Smooth muscle cell (in vitro differentiated cells): ENCODE measurements at regions not wholly inside any gene's neighbourhood (a gene's known extent, or its start where the extent isn't known, plus 50 kb on each side); places are given as distances from the start of the nearest gene placed in this dataset.

Experiments used
- DNase-seq: peaks from one replicate; lab custom pipeline; 2025; ENCODE audit not compliant: unreplicated experiment; lab: John Stamatoyannopoulos, UW
- H2AFZ ChIP-seq: fragments of 200-600 bp; sonication (generic); 2 replicates; pipeline ENCODE4 v1.6.0; 2016; ENCODE audit warnings: antibody characterized with exemption, low read depth, mild to moderate bottlenecking
- H3F3A ChIP-seq: fragments of 200-600 bp; sonication (generic); 2 replicates; pipeline ENCODE4 v1.6.0; 2017; ENCODE audit warnings: antibody characterized with exemption, low read depth
- H3K27ac ChIP-seq: fragments of 200-600 bp; sonication (generic); 2 replicates; pipeline ENCODE4 v1.5.1; 2016; ENCODE audit warnings: low read depth, mild to moderate bottlenecking
- H3K27me3 ChIP-seq: fragments of 200-600 bp; sonication (generic); 2 replicates; pipeline ENCODE4 v1.6.1; 2016; ENCODE audit warnings: low read depth, mild to moderate bottlenecking
- H3K36me3 ChIP-seq: fragments of 200-600 bp; sonication (generic); 2 replicates; pipeline ENCODE4 v1.5.1; 2016; ENCODE audit warnings: low read depth
- H3K4me1 ChIP-seq: fragments of 200-600 bp; sonication (generic); 2 replicates; pipeline ENCODE4 v1.5.1; 2016; ENCODE audit warnings: low read depth
- H3K4me2 ChIP-seq: fragments of 200-600 bp; sonication (generic); 2 replicates; pipeline ENCODE4 v1.6.0; 2016; ENCODE audit warnings: mild to moderate bottlenecking
- H3K4me3 ChIP-seq: fragments of 200-600 bp; sonication (generic); 2 replicates; pipeline ENCODE4 v1.5.1; 2016; ENCODE audit warnings: mild to moderate bottlenecking
- H3K79me2 ChIP-seq: fragments of 200-600 bp; sonication (generic); 2 replicates; pipeline ENCODE4 v1.6.0; 2016; ENCODE audit warnings: low read depth, mild to moderate bottlenecking
- H3K9ac ChIP-seq: fragments of 200-600 bp; sonication (generic); 2 replicates; pipeline ENCODE4 v1.6.0; 2016; ENCODE audit warnings: low read depth
- H3K9me3 ChIP-seq: fragments of 200-600 bp; sonication (generic); replicated peaks from 2 replicates; pipeline ENCODE4 v1.5.1; 2016; ENCODE audit warnings: low read depth
- H4K20me1 ChIP-seq: fragments of 200-600 bp; sonication (generic); 2 replicates; pipeline ENCODE4 v1.6.0; 2016; ENCODE audit warnings: low read depth
- WGBS: methylation state at CpG from one replicate; pipeline ENCODE4 v1.1.7; 2016; ENCODE audit warnings: low lambda C conversion rate; 5-methylcytosine and 5-hydroxymethylcytosine counted together
- TF ChIP-seq, protein P1 (sequence below): fragments of 200-600 bp; sonication (generic); IDR thresholded peaks from 2 replicates; pipeline ENCODE4 v1.5.1; 2017; ENCODE audit warnings: borderline replicate concordance, mild to moderate bottlenecking, antibody characterized with exemption; ENCODE audit not compliant: insufficient read depth, poor library complexity, severe bottlenecking

DNA sequence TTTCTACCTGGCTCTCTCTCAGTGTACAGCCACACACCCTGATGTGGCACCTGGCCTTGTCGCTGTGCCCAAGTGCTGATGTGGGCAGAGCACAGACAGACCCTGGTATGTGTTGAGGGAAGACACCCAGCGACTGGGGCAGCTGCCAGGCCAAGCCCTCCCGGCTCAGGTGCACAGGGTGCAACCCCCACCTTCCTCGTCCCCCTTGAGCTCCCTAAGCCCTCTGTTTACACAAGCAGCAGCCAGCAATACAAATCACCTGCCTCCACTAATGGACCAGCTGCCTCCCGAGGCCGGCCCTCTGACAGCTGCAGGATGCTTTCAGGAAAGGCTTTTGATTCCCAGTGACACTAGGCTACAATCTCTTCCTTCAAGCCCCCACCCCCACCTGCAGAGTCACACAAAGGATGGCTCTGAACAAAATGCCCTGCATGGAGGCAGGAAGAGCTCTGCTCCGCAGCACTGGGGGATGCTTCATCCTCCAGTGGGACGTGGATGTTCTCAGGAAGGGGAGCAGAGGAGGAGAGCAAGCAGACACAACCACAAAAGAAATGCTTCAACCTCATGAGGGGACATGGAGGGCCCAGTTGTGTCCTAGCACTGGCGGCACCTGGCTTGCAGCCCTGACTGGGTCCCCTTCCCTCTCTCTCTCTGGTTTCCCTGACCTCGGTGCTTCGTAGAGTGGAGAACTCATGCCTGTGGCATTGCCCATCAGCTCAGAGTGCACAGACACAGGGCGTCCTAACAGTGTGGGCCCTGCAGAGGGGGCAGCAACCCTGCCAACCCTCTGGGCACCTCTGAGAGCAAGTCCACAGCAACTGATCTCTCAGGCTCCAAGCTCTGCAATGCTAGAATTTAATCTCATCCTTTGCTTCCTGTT, 140.8 kb downstream of the BARX1 start:
- H3K4me2 ChIP-seq: no peak overlapping the region
- H3K4me3 ChIP-seq: no peak overlapping the region
- peaks cover 30% of the 10 kb centered on the region for H3K27me3 ChIP-seq
- WGBS: 66% methylated on average over 11 of the region's 12 CpGs
- H3K9ac ChIP-seq: no peak overlapping the region
- no peak overlapping the region for H2AFZ ChIP-seq
- H3K4me1 ChIP-seq: peaks cover 18% of the 10 kb centered on the region
- no peaks in the 10 kb centered on the region for H3K79me2 ChIP-seq
- H3F3A ChIP-seq: no peaks in the 10 kb centered on the region
- DNase-seq: no peak
- TF ChIP-seq, protein P1, sequence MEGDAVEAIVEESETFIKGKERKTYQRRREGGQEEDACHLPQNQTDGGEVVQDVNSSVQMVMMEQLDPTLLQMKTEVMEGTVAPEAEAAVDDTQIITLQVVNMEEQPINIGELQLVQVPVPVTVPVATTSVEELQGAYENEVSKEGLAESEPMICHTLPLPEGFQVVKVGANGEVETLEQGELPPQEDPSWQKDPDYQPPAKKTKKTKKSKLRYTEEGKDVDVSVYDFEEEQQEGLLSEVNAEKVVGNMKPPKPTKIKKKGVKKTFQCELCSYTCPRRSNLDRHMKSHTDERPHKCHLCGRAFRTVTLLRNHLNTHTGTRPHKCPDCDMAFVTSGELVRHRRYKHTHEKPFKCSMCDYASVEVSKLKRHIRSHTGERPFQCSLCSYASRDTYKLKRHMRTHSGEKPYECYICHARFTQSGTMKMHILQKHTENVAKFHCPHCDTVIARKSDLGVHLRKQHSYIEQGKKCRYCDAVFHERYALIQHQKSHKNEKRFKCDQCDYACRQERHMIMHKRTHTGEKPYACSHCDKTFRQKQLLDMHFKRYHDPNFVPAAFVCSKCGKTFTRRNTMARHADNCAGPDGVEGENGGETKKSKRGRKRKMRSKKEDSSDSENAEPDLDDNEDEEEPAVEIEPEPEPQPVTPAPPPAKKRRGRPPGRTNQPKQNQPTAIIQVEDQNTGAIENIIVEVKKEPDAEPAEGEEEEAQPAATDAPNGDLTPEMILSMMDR: peak; percentile 5
- no peaks in the 10 kb centered on the region for H4K20me1 ChIP-seq
- H3K36me3 ChIP-seq: no peaks in the 10 kb centered on the region
- no peaks in the 10 kb centered on the region for H3K9me3 ChIP-seq
- H3K27ac ChIP-seq: no peak overlapping the region

DNA sequence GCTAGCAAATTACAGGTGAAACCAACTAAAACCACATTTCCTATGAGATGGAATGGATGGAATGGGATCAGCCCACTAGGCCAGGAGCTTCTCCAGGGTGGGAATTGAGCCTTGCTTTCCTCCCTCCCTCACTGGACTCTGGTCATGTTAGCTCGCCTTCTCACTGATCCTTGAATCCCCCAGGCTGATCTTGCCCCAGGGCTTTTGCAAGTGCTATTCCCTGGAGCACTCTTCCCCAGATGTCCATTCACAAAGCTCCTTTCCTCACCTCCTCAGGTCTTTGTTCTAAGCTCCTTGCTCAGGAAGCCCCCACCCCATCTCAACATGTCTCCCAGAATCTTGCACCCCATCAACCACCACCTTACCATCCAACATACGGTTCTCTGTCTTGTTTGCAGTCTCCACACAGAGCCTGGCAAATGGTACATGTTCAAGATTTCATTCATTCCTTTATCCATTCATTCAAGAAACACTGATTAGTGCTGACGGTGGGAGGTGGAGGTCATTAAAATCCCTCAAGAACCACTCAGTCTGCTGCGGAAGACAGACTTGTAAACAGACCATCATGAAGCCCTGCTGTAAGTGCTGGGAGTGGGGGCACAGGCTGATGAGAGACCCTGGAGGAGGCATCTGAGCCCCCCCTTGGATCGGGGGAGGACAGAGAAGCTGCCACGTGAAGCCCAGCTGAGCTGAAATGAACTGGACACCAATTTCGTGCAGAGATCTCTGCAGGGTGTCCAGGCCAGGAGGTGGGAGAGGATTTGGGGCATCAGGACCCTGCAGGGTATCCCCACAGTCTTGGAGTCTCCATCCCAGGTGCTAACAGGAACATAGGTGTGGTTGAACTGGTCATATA, 141.7 kb downstream of the BARX1 start:
- Histone ChIP-seq H3K4me3 (no peak overlapping the region), H3F3A (no peaks in the 10 kb centered on the region), H3K4me2 (no peak overlapping the region), H4K20me1 (no peaks in the 10 kb centered on the region), H3K36me3 (no peaks in the 10 kb centered on the region), H3K9me3 (no peaks in the 10 kb centered on the region), H3K27me3 (peaks cover 22% of the 10 kb centered on the region), H3K4me1 (peaks cover 18% of the 10 kb centered on the region), H3K79me2 (no peaks in the 10 kb centered on the region), H2AFZ (no peak overlapping the region), H3K27ac (no peak overlapping the region), H3K9ac (no peak overlapping the region)
- TF ChIP-seq, protein P1: no peak
- no peak for DNase-seq
- 76% methylated on average over 7 of the region's 7 CpGs for WGBS

DNA sequence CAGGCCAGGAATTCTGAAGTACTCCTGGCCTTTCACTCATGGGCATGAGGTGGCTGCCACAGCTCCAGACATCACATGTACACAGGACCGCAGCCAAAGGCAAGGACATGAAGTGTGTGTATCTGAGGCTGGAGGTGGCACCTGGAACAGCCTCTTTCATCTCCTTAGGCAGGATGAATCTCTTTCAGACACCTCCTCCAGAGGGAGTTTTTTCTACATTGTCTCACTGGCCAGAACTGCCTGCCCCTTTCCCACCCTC, 142.8 kb downstream of the BARX1 start:
- no peak for DNase-seq
- TF ChIP-seq, protein P1: no peak
- H4K20me1 ChIP-seq: no peaks in the 10 kb centered on the region
- no peak overlapping the region for H3K4me2 ChIP-seq
- no peak overlapping the region for H3K4me3 ChIP-seq
- peaks cover 12% of the 10 kb centered on the region for H3K27me3 ChIP-seq
- H3F3A ChIP-seq: no peaks in the 10 kb centered on the region
- peaks cover 18% of the 10 kb centered on the region for H3K4me1 ChIP-seq
- no peaks in the 10 kb centered on the region for H3K36me3 ChIP-seq
- WGBS: 82% methylated on average over 1 of the region's 1 CpG
- no peak overlapping the region for H3K27ac ChIP-seq
- no peak overlapping the region for H2AFZ ChIP-seq
- no peak overlapping the region for H3K9ac ChIP-seq
- no peaks in the 10 kb centered on the region for H3K9me3 ChIP-seq
- no peaks in the 10 kb centered on the region for H3K79me2 ChIP-seq
